GM21528 (cell line): ENCODE measurements at regions not wholly inside any gene's neighbourhood (a gene's known extent, or its start where the extent isn't known, plus 50 kb on each side); places are given as distances from the start of the nearest gene placed in this dataset.

Source experiments
- ATAC-seq: cut with Tn5 transposase; IDR thresholded peaks from one replicate; pipeline ENCODE4 v1.9.1; 2021; ENCODE audit warnings: mild to moderate bottlenecking, moderate library complexity; ENCODE audit not compliant: unreplicated experiment, low FRiP score

DNA sequence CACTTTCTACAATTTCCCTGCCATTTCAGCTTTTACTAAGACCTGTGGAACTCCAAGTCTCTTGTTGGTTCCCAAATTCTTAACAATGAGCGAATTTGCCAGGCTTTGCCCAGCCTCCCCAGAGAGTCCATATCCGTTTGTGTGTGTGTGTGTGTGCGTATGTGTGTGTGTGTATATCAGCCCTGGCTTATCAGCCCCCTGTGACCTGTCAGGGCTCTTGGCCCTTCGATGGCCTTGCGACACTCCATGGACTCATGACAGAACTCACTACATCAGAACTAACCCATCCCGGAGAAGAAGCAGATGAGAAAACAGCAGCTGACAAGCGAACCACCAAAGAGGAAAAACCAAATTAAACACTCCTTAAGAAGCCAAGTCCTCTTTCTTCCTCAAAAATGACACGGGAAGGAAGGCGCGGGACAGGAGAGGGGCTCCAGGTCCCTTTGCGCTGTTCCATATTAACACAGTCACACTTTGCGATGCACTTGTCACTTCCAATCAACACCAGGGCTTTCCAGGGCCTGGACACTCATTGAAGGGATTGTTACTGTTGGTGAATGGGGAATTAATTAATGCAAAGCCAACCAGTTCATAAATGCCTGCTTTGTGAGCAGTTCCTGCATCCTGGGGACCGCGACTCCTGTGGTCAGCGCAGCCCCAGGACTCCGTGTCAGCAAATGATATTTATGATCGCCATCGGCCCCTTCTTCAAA lies 524.0 kb downstream of the CD83 start:
- ATAC-seq: no peak

DNA sequence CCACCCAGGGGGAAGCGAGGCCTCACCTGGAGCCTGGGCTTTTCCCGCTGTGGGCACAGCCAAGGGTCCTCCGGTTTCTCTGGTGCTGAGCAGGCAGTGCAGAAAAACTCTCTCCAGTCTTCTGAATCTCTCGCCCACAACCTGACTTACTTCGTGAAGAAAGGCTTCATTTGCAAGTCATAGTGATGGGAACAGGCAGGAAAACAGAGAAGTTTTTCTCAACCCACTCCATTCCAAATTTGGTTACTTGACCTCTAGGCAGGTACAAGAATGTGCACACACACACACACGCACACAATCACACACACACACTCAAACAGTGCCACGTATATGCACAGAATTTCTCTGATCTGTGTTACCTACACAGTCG lies 524.5 kb downstream of the CD83 start:
- ATAC-seq: no peak

DNA sequence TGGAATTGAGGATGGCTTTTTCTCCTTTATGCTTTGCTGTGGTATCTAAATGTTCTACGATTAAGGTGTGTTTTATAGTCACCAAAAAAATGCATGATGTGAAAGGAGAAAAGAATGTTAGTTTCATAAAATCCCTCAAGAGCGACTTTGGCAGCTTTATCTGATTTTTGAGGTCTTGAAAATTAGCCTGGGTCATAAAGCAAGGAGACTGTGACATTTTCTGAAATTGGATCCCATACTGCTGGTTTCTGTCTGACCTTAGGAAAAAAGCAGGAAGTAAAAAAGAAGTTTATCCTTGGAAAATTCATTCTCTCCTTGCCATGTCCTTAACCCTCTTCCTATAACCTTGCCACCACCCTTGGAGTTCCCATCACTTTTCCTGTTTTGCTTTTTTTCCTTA lies 525.3 kb downstream of the CD83 start:
- no peak for ATAC-seq

DNA sequence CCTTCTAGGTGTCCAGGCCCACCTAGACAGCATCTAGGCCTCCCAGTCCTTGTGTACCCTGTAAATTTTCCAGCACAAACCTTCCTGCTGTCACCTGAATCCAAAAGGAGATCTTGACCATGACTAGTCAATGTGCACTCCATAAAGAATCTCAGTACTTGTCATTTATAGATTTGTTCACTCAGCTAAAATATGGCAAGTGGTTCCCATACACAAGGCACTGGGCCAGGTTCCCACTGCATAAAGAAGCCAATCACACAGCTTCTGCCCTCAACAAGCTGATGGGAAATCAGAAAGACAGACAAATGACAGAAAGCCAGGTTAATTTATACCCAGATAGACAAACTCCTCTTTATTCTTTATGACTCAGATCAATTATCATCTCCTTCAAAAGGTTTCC lies 526.8 kb downstream of the CD83 start:
- no peak for ATAC-seq

DNA sequence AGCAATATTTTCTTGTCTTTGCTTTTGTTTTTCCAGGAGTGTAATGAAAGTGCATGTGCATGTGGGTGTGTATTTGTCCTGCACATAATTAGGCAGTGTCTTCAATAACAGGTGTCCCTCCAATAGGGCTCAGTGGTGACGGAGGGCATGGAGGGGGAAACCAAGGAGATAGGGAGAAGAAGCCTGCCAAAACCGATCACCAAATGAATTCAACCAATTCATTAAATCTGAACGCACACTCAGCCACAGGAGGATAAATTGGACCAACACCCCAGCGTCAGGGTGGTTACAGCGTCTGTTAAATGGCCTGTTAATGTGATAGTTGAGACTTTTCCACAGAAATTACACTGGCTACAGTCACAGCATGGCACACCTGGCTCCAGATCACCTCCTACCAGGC lies 527.6 kb downstream of the CD83 start:
- ATAC-seq: no peak

DNA sequence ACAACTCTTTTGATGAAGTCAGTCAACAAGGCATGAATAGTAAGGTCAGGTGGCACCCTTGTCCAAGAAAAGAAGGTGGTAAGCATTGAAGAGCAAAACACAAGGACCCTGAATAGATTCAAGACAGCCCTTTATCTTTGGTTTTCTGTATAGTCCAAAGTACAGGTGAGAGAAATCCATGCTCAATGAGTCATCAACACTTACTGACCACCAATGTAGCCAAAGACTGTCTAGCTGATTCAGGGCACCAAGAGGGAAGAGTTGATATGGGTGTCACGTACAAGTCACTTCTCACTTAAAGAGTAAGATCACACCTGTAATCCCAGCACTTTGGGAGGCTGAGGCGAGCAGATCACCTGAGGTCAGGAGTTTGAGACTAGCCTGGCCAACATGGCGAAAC lies 528.3 kb downstream of the CD83 start:
- no peak for ATAC-seq

DNA sequence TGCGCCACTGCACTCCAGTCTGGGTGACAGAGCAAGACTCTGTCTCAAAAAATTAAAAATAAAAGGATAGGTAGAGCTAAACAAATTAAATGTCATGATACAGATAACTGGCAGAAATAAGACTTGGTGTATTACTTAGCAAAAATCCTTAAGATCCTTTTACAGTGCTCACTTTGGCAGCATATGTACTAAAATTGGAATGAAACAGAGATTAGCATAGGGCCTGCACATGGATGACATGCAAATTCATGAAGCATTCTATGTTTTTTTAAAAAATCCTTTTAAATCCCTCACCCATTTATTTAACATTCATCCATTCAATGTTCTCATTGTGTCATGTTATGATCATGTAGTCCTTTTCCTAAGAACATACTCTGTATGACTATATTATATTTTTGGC lies 528.8 kb downstream of the CD83 start:
- no peak for ATAC-seq

DNA sequence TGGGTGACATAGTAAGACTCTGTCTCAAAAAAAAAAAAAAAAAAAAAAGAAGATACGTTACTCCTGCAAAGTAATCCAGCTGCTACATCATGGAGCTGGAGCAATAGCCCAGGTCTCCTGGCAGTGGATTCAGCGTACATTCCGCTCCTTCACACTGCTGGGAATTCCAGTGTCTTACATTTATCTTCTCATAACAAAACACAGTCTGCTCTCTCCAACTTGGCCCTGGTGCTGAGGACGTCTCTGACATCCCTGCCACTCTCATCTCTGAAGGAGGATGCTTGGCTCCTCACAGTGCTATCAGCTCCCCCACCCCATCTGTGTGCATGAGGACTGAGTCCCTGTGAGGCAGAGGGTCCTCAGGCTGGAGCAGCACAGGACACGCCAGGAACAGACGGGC lies 529.8 kb downstream of the CD83 start:
- no peak for ATAC-seq

DNA sequence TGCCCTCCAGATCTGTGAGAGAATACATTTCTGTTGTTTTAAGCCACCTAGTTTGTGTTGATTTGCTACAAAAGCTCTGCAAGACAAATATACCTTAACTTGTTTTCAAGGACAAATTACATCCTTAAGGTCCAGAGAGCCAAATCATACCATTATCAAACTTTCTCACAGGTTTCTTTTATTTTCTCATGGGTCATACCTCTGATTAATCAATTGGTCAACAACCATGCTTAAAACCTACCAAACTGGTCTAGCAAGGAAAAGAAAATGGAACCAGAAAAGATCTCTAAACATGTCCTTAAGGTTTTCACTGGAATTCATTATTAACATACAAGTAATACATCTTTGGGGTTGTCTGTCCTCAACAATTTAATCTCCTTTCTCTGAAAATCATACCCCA lies 535.0 kb downstream of the CD83 start:
- ATAC-seq: no peak

DNA sequence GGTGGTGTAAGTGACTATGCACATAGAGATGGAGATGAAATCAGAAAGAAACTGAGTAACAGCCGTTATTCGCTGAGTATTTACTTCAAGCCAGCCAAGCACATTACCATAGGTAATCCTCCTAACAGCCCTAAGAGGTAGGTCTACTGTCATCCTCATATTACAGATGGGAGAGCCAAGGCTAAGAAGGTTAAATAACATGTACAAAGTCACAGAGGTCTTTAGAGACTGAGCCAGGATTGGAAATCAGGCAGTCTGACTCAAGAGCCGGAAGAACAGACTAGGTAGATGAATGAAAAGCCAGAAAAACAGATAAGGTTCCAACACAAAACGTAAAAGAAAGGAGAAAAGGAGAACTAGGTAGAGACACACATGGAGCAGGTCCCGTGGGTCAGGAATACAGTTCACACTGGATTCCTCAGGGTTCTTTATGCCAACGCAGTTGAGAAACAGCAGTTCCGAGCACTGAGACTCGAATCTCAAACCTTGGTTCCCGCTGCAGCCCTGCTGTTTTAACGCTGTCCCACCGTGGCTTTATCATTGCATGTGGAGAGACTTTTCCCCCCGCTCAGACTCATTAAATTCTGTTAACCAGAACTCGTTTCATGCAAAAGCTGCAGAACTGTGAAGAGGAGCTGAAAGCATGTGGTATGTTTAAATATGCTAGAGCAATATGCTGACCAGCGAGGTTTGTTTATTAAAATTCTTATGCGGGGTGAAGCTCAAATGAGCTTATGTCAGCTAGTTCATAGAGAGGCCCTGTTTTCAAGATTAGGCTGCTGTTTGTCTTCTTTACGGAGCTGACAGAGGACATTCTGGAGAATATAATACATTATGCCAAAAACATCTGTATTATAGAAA lies 537.9 kb downstream of the CD83 start:
- no peak for ATAC-seq

DNA sequence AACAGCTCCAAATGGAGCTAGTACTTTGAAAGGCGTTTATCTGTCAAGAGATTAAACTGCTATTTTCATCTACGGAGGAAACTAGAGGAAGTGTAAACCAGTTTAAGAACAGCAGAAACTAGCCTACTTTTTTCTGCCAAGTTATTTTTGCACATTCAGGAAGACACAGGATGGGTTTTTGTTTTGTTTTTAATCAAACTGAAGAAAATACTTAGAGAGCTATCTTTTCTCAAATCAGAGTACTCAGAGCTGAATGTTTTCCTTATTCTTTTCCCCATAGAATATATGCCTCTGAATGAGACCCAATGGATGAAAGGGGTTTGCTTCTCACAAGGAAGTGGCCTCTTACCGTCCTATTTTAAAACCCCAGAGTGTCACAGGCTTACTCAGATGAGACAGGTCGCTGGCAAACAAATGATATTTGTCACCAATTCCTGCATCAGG lies 538.5 kb downstream of the CD83 start:
- ATAC-seq: no peak

DNA sequence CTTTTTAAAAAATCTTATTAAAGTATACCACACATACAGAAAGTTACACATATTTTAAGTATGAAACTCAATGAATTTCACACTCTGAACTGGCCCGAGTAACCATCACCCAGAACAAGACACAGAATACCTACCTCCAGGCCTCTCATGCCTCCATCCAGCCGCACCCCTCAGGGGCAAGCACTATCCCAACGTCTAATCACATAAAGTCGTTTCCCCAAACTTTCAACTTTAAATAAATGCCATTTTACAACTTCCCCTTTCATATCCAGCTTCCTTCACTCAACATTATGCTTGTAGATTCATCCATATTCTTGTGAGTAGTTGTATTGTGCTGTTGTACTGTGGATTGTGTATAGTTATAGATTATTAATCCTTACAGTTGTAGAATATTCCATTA lies 539.1 kb downstream of the CD83 start:
- ATAC-seq: no peak

DNA sequence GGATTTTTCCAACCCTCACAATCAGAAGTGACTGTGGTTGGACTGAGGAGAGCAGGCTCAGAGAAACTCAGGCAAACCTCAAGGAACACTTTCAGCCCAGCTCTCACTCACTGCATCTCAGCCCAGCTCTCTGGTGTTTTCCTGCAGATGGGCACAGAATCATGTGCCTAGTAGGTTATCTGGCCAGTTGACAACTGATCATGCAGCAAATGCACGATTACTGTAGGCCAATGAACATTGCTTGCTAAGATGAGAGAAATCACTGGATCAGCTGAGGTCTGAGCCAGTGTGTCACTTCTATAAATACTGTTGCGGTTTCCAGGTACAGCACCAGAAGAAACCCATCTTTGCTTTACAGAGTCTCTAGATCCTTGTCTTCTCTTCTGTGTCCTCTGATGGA lies 540.5 kb downstream of the CD83 start:
- no peak for ATAC-seq

DNA sequence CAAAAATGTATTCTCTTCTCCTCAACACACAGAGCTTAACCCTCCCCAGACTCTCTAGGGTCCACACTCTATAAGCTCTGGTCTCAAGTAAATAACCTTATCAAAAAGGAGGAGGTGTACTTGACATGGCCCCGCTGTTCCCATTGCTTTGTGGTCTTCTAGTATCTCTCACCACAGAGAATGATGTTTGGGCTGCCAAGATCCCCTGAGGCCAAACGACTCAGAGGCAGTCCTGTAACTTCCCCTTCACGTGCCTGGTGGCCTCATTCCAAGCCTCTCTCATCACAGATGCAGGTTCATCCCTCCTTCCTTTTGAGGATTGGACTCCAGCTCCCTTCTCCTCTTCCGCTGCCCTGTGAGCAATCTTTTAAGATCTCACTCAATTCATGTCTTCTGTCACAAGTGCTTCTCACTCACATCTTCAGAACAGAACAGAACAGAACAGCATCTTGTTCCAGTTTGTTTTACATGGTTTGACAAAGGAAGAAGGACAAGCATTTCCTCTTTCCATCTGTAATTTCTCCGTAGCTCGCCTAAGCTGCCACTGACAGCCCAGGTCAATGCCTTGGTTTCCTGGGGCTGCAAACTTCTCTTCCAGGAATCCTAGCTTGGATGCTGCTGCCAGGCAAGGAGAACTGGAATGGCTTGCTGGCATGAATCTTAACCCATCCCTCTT lies 541.5 kb downstream of the CD83 start:
- no peak for ATAC-seq

DNA sequence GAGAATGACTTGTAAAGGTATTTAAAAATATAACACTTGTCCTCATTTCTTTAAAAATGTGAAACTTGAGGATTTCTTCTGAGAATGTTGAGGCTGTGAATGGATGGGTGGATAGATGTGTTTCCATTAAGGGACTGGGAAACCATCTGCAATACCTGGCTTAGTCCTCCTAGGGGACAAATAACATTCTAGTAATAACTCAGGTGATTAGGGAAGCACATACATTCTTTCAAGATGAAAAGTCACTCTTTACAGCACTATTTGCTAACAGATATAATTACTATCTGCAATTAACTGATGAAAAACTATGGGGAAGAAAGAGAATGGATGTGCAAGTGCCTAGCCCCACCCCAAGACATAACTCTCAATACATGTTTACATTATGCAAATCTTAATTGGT lies 542.3 kb downstream of the CD83 start:
- no peak for ATAC-seq

DNA sequence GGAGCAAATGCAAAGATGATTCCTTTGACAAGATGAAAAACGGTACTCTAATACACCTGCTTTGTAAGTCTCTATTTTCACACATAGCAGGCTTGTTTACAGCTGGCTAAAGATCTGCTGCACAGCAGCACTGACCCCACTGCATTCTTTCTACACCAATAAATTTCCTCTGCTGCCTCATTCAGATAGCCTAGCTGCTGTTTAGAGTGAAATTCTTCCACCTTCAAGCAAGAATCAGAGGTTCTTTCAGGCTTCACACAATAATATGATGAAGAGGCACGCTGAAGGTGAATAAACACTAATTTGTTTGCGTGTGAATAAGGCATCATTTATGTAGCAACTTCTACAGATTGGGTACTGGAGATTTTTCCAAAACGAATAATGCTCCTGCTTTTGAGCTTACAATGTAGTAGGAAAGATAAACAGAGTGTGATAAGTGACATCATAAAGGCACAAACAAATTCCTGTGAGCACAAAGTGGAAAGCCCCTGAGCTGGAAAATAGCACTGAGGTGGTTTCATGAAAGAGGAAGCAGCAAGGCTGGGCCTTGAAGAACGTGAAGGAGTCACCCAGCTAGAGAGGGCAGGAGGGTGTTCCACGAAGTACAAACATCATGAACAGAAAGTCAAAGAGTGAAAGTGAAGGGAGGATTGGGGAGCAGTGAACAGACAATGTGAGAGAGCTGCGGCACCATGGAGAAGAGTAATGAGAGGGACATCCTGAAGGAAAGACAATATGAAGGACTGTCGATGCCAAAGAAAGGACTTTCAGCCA lies 543.4 kb downstream of the CD83 start:
- no peak for ATAC-seq

DNA sequence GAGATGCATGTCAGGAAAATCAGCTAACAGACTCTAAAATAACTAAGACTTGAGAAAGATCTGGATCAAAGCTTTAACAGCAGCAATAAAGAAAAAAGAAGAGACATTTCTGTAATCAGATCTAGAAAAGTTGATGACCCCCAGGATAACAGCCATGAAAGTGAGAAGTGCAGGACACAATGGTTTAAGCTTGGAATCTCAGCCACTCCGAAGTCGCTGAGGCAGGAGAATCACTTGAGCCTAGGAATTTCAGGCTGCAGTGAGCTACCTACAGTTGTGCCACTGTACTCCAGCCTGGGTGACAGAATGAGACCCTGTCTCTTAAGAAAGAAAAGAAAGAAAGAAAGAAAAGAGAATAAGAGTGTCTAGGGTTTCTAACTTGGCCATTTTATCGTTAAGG lies 544.1 kb downstream of the CD83 start:
- ATAC-seq: no peak

DNA sequence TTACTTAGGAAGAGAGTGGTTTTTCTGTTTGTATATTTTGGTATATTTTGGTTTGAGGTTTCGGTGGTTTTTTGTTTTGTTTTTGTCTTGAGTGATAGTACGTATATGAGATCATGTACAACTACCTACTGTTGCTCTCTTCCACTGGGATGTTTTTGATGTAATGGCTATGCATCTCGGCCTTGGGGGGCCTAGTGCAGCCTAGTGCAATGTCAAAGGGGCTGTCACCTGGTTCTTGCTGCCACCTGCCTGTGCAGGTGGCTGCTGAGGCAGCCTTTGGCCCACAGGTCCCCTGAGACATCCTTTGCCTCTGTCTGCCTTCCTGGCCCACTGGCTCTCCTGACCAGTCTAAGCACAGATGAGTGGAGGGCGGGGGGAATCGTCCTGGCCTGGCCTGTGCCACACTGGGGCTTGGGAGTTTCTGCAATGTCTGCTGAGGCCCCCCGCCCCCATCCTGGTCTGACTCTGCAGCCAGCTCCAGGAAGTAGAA lies 546.6 kb downstream of the CD83 start:
- ATAC-seq: peak; percentile 54

DNA sequence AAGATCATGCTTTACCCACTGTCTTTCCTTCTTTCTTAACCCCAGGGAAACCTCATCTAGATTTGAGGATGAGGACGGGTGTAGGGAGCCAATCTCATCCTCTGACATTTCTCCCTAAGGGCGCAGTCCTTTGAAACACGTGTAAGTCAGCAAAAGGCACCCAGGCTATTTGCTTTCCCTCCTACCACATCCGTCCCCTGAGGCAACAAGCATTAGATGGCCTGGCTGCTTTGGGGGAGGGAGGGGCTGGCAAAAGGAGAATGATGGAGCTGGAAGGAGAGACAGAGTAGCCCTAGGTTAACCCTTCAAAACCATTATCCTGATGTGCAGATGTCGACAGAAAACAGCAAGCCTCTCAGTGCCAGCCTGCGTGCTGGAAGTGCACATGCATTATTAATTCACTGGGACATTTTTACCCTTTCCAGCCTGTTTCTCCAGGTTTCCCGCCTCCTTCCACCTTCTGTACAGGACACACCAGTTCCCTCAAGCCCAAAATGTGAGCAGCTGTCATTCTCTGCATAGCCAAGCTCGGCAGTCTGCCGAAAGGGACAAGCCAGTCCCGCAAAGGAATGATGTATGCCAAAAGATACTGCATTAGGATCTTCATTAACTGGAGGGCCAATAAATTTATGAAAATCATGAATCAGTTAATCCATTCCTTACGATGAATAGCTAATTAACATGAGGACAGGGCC lies 547.2 kb downstream of the CD83 start:
- no peak for ATAC-seq
